Sigmoid colon (tissue), 6 donors: ENCODE measurements at regions not wholly inside any gene's neighbourhood (a gene's known extent, or its start where the extent isn't known, plus 50 kb on each side); places are given as distances from the start of the nearest gene placed in this dataset.

Experiments used
- DNase-seq: peaks from one replicate; pipeline ENCODE4 v3.0.0-alpha.2; 2019
- H3K27ac ChIP-seq, 4 donors: fragments of 200-600 bp; sonication (generic); one replicate each; pipeline ENCODE4 v1.5.1; 2016 to 2019; ENCODE audit warnings: mild to moderate bottlenecking in 1 of 4
- H3K27me3 ChIP-seq, 3 donors: fragments of 200-600 bp; sonication (generic); one replicate each; pipeline ENCODE4 v1.5.1; 2019; ENCODE audit warnings: mild to moderate bottlenecking in 1 of 3
- H3K36me3 ChIP-seq, 4 donors: fragments of 200-600 bp; sonication (generic); one replicate each; pipeline ENCODE4 v1.5.1; 2016 to 2019
- H3K4me1 ChIP-seq, 4 donors: fragments of 200-600 bp; sonication (generic); one replicate each; pipeline ENCODE4 v1.5.1; 2017 to 2019
- H3K4me3 ChIP-seq, 4 donors: fragments of 200-600 bp; sonication (generic); one replicate each; pipeline ENCODE4 v1.5.1; 2017 to 2019; ENCODE audit warnings: mild to moderate bottlenecking in 2 of 4, moderate library complexity in 1 of 4
- H3K9me3 ChIP-seq, 4 donors: fragments of 200-600 bp in 3 of 4; sonication (generic) in 3 of 4; one replicate each; pipeline versions ENCODE4 v1.5.1 to v1.6.1; 2013 to 2019
- EP300 ChIP-seq, 4 donors: sonication (generic); formaldehyde crosslinking; IDR thresholded peaks; one replicate each; pipeline ENCODE4 v1.6.1; 2017; ENCODE audit warnings: antibody characterized with exemption in 4 of 4
- POLR2A ChIP-seq, 2 donors: fragments of 450-650 bp; IDR thresholded peaks; one replicate each; pipeline ENCODE4 v1.6.1; 2016; ENCODE audit warnings: antibody characterized with exemption in 2 of 2, mild to moderate bottlenecking in 2 of 2, moderate library complexity in 2 of 2
- POLR2AphosphoS5 ChIP-seq, 4 donors: sonication (generic); formaldehyde crosslinking; IDR thresholded peaks; one replicate each; pipeline ENCODE4 v1.6.1; 2017; ENCODE audit warnings: antibody characterized with exemption in 4 of 4
- WGBS, 2 donors: extraction: QIAGEN DNeasy Blood & Tissue Kit; methylation state at CpG; one replicate each; pipeline ENCODE4 v1.1.7; 2013; 5-methylcytosine and 5-hydroxymethylcytosine counted together
- intact Hi-C: fragments of 100-400 bp; cut with DNase I; formaldehyde crosslinking; loops from one replicate; pipeline ENCODE4 v1.15.1; 2023
- TF ChIP-seq, protein P1 (sequence below), 4 experiments: fragments of 450-650 bp in 3 of 4; fragments of 200-600 bp in 1 of 4; IDR thresholded peaks; one replicate each; pipeline ENCODE4 v1.5.1; 2016 to 2019; ENCODE audit warnings: antibody characterized with exemption in 4 of 4, mild to moderate bottlenecking in 3 of 4, moderate library complexity in 2 of 4
- donor health status: healthy with polysubstance abuse.
- donor health status: healthy.

DNA sequence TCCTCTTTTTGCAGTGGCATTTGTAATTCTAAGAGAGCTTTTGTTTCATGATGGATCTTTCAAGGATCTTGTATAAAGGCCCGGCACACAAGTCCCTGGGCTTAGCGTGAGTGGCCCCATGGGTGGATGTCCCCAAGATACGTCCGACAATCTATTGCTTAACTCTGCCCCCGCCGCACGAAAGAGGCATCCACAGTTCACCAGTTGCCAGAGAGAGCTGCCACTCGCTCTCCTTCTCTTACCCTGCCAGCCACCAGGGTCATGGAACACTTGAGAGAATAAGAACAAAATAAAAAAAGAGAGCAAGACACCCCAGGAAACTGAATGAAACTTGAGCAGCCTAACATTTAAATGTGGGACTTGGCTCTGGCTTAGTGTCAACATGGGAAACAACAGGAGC lies 92.3 kb downstream of the CTAGE1 start:
- H3K9me3 ChIP-seq, result no peaks in the 10 kb centered on the region
- TF ChIP-seq POLR2A (IDR thresholded peaks at IDR 0.05) (no peak), EP300 (IDR thresholded peaks at IDR 0.05) (no peak), POLR2AphosphoS5 (IDR thresholded peaks at IDR 0.05) (no peak)
- TF ChIP-seq, protein P1, sequence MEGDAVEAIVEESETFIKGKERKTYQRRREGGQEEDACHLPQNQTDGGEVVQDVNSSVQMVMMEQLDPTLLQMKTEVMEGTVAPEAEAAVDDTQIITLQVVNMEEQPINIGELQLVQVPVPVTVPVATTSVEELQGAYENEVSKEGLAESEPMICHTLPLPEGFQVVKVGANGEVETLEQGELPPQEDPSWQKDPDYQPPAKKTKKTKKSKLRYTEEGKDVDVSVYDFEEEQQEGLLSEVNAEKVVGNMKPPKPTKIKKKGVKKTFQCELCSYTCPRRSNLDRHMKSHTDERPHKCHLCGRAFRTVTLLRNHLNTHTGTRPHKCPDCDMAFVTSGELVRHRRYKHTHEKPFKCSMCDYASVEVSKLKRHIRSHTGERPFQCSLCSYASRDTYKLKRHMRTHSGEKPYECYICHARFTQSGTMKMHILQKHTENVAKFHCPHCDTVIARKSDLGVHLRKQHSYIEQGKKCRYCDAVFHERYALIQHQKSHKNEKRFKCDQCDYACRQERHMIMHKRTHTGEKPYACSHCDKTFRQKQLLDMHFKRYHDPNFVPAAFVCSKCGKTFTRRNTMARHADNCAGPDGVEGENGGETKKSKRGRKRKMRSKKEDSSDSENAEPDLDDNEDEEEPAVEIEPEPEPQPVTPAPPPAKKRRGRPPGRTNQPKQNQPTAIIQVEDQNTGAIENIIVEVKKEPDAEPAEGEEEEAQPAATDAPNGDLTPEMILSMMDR (IDR thresholded peaks at IDR 0.05), result no peak
- H3K36me3 ChIP-seq, result no peaks in the 10 kb centered on the region
- 96% methylated on average over 8 of the region's 8 CpGs for WGBS, 2 donors
- H3K4me3 ChIP-seq, result no peak overlapping the region
- peaks cover 0 to 11% (median 8%) of the 10 kb centered on the region in 4 donors for H3K4me1 ChIP-seq
- intact Hi-C loops, result loop anchor here (10.0 kb wide), 1 partner anchor 239 kb away; no protein-coding TSS in a partner anchor
- no peaks in the 10 kb centered on the region for H3K27me3 ChIP-seq
- DNase-seq, result no peak
- no peak overlapping the region for H3K27ac ChIP-seq

DNA sequence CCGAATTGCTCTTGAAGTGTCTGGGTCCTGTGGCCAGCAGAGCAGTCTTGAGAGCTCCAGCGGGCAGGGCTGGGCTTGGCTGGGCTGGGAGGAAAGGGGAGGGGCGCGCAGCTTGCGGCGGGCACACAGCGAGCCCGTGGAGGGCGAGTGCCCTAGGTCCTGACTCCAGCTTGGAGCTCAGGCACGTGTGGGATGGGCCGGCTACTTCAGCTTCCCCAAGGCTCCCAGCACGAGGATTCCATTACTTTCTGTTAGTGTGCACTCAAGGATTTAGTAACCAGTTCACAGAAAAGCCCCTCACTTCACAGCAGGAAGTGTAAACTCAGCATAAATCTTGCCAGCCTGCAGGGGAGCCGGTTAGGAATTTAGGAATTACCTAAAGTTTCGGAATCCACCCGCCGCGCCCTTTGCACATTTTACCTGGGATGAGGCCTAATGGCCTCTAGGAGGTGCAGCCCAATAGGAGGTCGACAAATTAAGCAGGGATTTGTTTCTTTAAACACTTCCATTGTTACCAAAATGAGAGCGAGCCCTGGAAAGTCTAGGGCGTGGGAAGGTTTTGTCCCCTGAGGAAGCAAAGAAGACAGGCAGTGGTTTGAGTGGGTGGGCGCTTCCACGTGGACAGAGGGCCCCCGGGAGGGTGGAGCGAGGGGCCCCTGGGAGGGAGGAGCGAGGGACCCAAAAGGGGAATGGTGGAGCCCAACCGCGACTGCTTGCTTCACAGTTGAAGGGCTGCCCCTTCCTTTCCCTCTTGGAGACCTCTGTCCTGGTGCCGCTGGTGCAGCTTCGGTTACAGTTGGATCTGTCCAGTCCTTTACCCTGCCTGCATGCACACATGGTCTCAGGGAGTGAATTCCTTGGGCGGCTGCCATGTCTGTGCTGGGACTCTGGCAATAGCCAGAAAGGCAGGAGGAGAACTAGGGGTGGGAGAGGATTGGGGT lies 93.3 kb downstream of the CTAGE1 start:
- Histone ChIP-seq H3K27me3 (no peaks in the 10 kb centered on the region), H3K9me3 (no peaks in the 10 kb centered on the region), H3K36me3 (no peaks in the 10 kb centered on the region), H3K27ac (no peak overlapping the region), H3K4me3 (peak overlapping the region in 3 of 4 donors; percentile 7 to 21 (median 20)), H3K4me1 (peaks cover 0 to 11% (median 8%) of the 10 kb centered on the region in 4 donors)
- TF ChIP-seq POLR2A (IDR thresholded peaks at IDR 0.05), result no peak
- TF ChIP-seq, protein P1 (IDR thresholded peaks at IDR 0.05), result peak in 1 of 4 experiments; percentile 13
- DNase-seq, result no peak
- intact Hi-C loops, result loop anchor here (10.0 kb wide), 1 partner anchor 240 kb away; no protein-coding TSS in a partner anchor
- WGBS, 2 donors, result 17 to 39% methylated on average over 30 of the region's 30 CpGs

DNA sequence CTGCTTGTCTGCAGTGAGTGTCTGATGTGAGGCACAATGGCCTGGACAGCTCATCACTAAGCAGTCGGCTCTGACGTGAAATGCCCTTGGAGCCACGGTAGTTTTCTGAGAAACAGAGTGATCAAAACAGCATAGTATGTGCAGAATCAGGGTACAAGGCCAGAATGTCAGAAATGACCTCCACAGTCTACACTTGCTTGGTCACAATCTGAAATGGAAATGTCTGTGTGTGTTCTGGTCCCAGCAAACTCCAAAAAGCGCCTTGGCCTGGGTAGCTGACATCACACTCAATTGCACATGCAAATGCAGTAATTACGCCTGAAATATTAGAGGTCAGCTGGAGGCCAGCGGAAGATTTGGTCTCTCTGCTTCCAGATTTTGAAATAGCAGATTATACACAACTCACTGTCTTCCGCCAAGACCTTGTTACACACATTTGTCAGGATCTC lies 95.4 kb downstream of the CTAGE1 start:
- intact Hi-C loops, result loop anchor here (10.0 kb wide), 1 partner anchor 243 kb away; no protein-coding TSS in a partner anchor
- no peak overlapping the region for H3K4me3 ChIP-seq
- peak; percentile 72 for DNase-seq
- no peaks in the 10 kb centered on the region for H3K9me3 ChIP-seq
- peaks cover 0 to 11% (median 8%) of the 10 kb centered on the region in 4 donors for H3K4me1 ChIP-seq
- H3K36me3 ChIP-seq, result no peaks in the 10 kb centered on the region
- peak overlapping the region in 2 of 4 donors; percentile 21 to 48 for H3K27ac ChIP-seq
- TF ChIP-seq POLR2AphosphoS5 (IDR thresholded peaks at IDR 0.05) (peak in 3 of 4 donors; percentile 28 to 33 (median 32)), POLR2A (IDR thresholded peaks at IDR 0.05) (no peak), EP300 (IDR thresholded peaks at IDR 0.05) (no peak)
- TF ChIP-seq, protein P1 (IDR thresholded peaks at IDR 0.05), result no peak
- WGBS, 2 donors, result 88 to 92% methylated on average over 7 of the region's 7 CpGs
- no peaks in the 10 kb centered on the region for H3K27me3 ChIP-seq

DNA sequence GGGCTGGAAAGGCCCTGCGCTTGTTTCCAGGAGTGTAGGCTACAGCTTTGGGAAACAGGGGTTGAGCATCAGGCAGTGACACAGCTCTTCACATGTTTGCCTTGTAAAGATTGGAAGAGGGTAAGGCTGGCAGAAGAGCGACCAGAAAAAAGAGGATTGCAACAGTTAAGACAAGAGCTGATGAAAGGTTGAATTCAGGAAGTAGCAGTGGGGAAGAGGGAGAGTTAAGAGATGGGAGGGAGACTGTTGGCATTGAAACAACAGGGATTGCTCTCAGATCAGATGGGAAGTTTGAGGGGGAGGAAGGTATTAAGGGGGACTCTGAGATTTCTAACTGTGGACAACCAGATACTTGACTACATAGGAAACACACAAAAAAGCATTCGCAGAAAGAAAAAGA lies 96.9 kb downstream of the CTAGE1 start:
- peaks cover 0 to 11% (median 8%) of the 10 kb centered on the region in 4 donors for H3K4me1 ChIP-seq
- H3K9me3 ChIP-seq, result no peaks in the 10 kb centered on the region
- no peaks in the 10 kb centered on the region for H3K36me3 ChIP-seq
- no peaks in the 10 kb centered on the region for H3K27me3 ChIP-seq
- WGBS, 2 donors, result 92 to 94% methylated on average over 3 of the region's 3 CpGs
- intact Hi-C loops, result loop anchor here (10.0 kb wide), 1 partner anchor 244 kb away; no protein-coding TSS in a partner anchor
- H3K4me3 ChIP-seq, result no peak overlapping the region
- no peak overlapping the region for H3K27ac ChIP-seq
- TF ChIP-seq EP300 (IDR thresholded peaks at IDR 0.05) (no peak), POLR2A (IDR thresholded peaks at IDR 0.05) (no peak), POLR2AphosphoS5 (IDR thresholded peaks at IDR 0.05) (no peak)
- TF ChIP-seq, protein P1 (IDR thresholded peaks at IDR 0.05), result no peak
- no peak for DNase-seq
